Ovary (tissue), 3 donors: ENCODE measurements at regions not wholly inside any gene's neighbourhood (a gene's known extent, or its start where the extent isn't known, plus 50 kb on each side); places are given as distances from the start of the nearest gene placed in this dataset.

ENCODE experiments used
- POLR2A ChIP-seq: fragments of 450-650 bp; IDR thresholded peaks from one replicate; pipeline ENCODE4 v1.6.1; 2017; ENCODE audit warnings: antibody characterized with exemption, mild to moderate bottlenecking, moderate library complexity
- TF ChIP-seq, protein P1 (sequence below), 3 donors: fragments of 450-650 bp in 2 of 3; fragments of 200-600 bp in 1 of 3; IDR thresholded peaks; one replicate each; pipeline versions ENCODE4 v1.5.1 to v1.8.0; 2016 to 2022; ENCODE audit warnings: antibody characterized with exemption in 3 of 3, mild to moderate bottlenecking in 1 of 3
- donor health status: DM: no; HTN: no; CAD: no.

GRCh38 chr2:16228951-16229350 is 288.6 kb downstream of the MYCN start:
- TF ChIP-seq, protein P1, sequence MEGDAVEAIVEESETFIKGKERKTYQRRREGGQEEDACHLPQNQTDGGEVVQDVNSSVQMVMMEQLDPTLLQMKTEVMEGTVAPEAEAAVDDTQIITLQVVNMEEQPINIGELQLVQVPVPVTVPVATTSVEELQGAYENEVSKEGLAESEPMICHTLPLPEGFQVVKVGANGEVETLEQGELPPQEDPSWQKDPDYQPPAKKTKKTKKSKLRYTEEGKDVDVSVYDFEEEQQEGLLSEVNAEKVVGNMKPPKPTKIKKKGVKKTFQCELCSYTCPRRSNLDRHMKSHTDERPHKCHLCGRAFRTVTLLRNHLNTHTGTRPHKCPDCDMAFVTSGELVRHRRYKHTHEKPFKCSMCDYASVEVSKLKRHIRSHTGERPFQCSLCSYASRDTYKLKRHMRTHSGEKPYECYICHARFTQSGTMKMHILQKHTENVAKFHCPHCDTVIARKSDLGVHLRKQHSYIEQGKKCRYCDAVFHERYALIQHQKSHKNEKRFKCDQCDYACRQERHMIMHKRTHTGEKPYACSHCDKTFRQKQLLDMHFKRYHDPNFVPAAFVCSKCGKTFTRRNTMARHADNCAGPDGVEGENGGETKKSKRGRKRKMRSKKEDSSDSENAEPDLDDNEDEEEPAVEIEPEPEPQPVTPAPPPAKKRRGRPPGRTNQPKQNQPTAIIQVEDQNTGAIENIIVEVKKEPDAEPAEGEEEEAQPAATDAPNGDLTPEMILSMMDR (IDR thresholded peaks at IDR 0.05): no peak
- TF ChIP-seq POLR2A: no peak
